H9 (cell line): ENCODE measurements at regions not wholly inside any gene's neighbourhood (a gene's known extent, or its start where the extent isn't known, plus 50 kb on each side); places are given as distances from the start of the nearest gene placed in this dataset.

Experiments used
- DNase-seq: peaks from one replicate; pipeline ENCODE4 v3.0.0-alpha.2; 2017
- H2AFZ ChIP-seq: one replicate; pipeline ENCODE4 v1.6.1; 2013; ENCODE audit warnings: mild to moderate bottlenecking, low read length, control low read depth, moderate library complexity
- H2AK5ac ChIP-seq: 2 replicates; pipeline ENCODE4 v1.6.1; 2013; ENCODE audit warnings: low read length, control low read depth, mixed read lengths; ENCODE audit not compliant: insufficient read length
- H2BK120ac ChIP-seq: one replicate; pipeline ENCODE4 v1.6.1; 2013; ENCODE audit warnings: low read depth, mild to moderate bottlenecking, low read length, control low read depth, inconsistent platforms; ENCODE audit not compliant: poor library complexity, severe bottlenecking
- H2BK12ac ChIP-seq: 2 replicates; pipeline ENCODE4 v1.6.1; 2013; ENCODE audit warnings: low read length, control low read depth, mixed read lengths, low read depth; ENCODE audit not compliant: insufficient read length
- H2BK15ac ChIP-seq: 2 replicates; pipeline ENCODE4 v1.6.1; 2013; ENCODE audit warnings: low read depth, low read length, control low read depth
- H2BK20ac ChIP-seq: one replicate; pipeline ENCODE4 v1.6.1; 2013; ENCODE audit warnings: low read depth, mild to moderate bottlenecking, low read length, control low read depth, inconsistent platforms; ENCODE audit not compliant: poor library complexity, severe bottlenecking
- H2BK5ac ChIP-seq: 2 replicates; pipeline ENCODE4 v1.6.1; 2013; ENCODE audit warnings: low read length, control low read depth, mixed read lengths; ENCODE audit not compliant: insufficient read length
- H3K14ac ChIP-seq: 2 replicates; pipeline ENCODE4 v1.6.1; 2013; ENCODE audit warnings: low read length, control low read depth; ENCODE audit not compliant: insufficient read depth
- H3K18ac ChIP-seq: 2 replicates; pipeline ENCODE4 v1.6.1; 2013; ENCODE audit warnings: low read depth, mild to moderate bottlenecking, mixed read lengths, low read length, control low read depth; ENCODE audit not compliant: insufficient read length
- H3K23ac ChIP-seq: 2 replicates; pipeline ENCODE4 v1.6.1; 2013; ENCODE audit warnings: low read length, control low read depth, mixed read lengths, low read depth; ENCODE audit not compliant: insufficient read length
- H3K23me2 ChIP-seq: 2 replicates; pipeline ENCODE4 v1.6.1; 2013; ENCODE audit warnings: low read depth, mild to moderate bottlenecking, mixed read lengths, low read length, control low read depth; ENCODE audit not compliant: insufficient read length, poor library complexity, severe bottlenecking
- H3K27ac ChIP-seq: 2 replicates; pipeline ENCODE4 v1.5.1; 2013; ENCODE audit warnings: low read length, control low read depth, mixed read lengths, low read depth; ENCODE audit not compliant: insufficient read length
- H3K27me3 ChIP-seq: 2 replicates; pipeline ENCODE4 v1.6.1; 2013; ENCODE audit warnings: low read length, control low read depth, inconsistent platforms; ENCODE audit not compliant: insufficient read depth
- H3K4ac ChIP-seq: 2 replicates; pipeline ENCODE4 v1.6.1; 2013; ENCODE audit warnings: low read depth, mild to moderate bottlenecking, control low read depth, inconsistent platforms, low read length, moderate library complexity
- H3K4me1 ChIP-seq: 2 replicates; pipeline ENCODE4 v1.6.1; 2013; ENCODE audit warnings: low read length, control low read depth, inconsistent platforms; ENCODE audit not compliant: insufficient read depth
- H3K4me2 ChIP-seq: 2 replicates; pipeline ENCODE4 v1.6.1; 2013; ENCODE audit warnings: low read length, control low read depth, mixed read lengths; ENCODE audit not compliant: insufficient read length, insufficient read depth
- H3K56ac ChIP-seq: 2 replicates; pipeline ENCODE4 v1.6.1; 2013; ENCODE audit warnings: low read depth, mild to moderate bottlenecking, mixed read lengths, low read length, control low read depth; ENCODE audit not compliant: insufficient read length
- H3K79me1 ChIP-seq: 2 replicates; pipeline ENCODE4 v1.6.1; 2013; ENCODE audit warnings: low read depth, mild to moderate bottlenecking, moderate library complexity, low read length, control low read depth, inconsistent platforms; ENCODE audit not compliant: insufficient read depth, poor library complexity, severe bottlenecking
- H3K79me2 ChIP-seq: 2 replicates; pipeline ENCODE4 v1.6.1; 2013; ENCODE audit warnings: low read length, control low read depth, inconsistent platforms; ENCODE audit not compliant: insufficient read depth
- H3K9ac ChIP-seq: 2 replicates; pipeline ENCODE4 v1.6.1; 2013; ENCODE audit warnings: low read length, control low read depth, mixed read lengths; ENCODE audit not compliant: insufficient read length; ENCODE audit errors: extremely low read depth
- H3K9me3 ChIP-seq: one replicate; pipeline ENCODE4 v1.6.1; 2013; ENCODE audit warnings: low read depth, low read length, inconsistent platforms; ENCODE audit not compliant: control insufficient read depth
- H3T11ph ChIP-seq: one replicate; pipeline ENCODE4 v1.6.1; 2013; ENCODE audit warnings: mild to moderate bottlenecking, low read length, control low read depth, inconsistent platforms
- H4K20me1 ChIP-seq: one replicate; pipeline ENCODE4 v1.6.1; 2013; ENCODE audit not compliant: control insufficient read depth, insufficient read length, insufficient read depth
- H4K5ac ChIP-seq: 2 replicates; pipeline ENCODE4 v1.6.1; 2013; ENCODE audit warnings: low read depth, mild to moderate bottlenecking, mixed read lengths, low read length, control low read depth; ENCODE audit not compliant: insufficient read length
- H4K8ac ChIP-seq: replicated peaks from 2 replicates; pipeline ENCODE4 v1.6.1; 2013; ENCODE audit warnings: low read length, control low read depth, mixed read lengths, low read depth; ENCODE audit not compliant: insufficient read length
- H4K91ac ChIP-seq: 2 replicates; pipeline ENCODE4 v1.6.1; 2013; ENCODE audit warnings: low read depth, mild to moderate bottlenecking, moderate library complexity, mixed read lengths, low read length, control low read depth; ENCODE audit not compliant: insufficient read length
- H3K27ac Mint-ChIP-seq, 3 experiments: 2 replicates in 2 of 3; 3 replicates in 1 of 3; pipeline ENCODE4 v1.8.0; 2020 to 2021; ENCODE audit warnings: mixed read lengths in 3 of 3, mild to moderate bottlenecking in 1 of 3, moderate library complexity in 1 of 3
- H3K27me3 Mint-ChIP-seq: 2 replicates; pipeline ENCODE4 v1.8.0; 2021; ENCODE audit warnings: low read depth, mild to moderate bottlenecking, moderate library complexity, mixed read lengths
- H3K36me3 Mint-ChIP-seq, 3 experiments: 2 replicates in 2 of 3; 3 replicates in 1 of 3; pipeline ENCODE4 v1.8.0; 2020 to 2021; ENCODE audit warnings: low read depth in 3 of 3, mixed read lengths in 3 of 3; ENCODE audit not compliant: insufficient read depth in 1 of 3
- H3K4me1 Mint-ChIP-seq, 2 experiments: 2 replicates each; pipeline ENCODE4 v1.8.0; 2020; ENCODE audit warnings: mixed read lengths in 2 of 2
- H3K4me3 Mint-ChIP-seq, 2 experiments: 2 replicates in 1 of 2; 3 replicates in 1 of 2; pipeline ENCODE4 v1.8.0; 2020 to 2021; ENCODE audit warnings: mild to moderate bottlenecking in 2 of 2, mixed read lengths in 2 of 2, moderate library complexity in 1 of 2
- H3K9me3 Mint-ChIP-seq, 2 experiments: 2 replicates in 1 of 2; 3 replicates in 1 of 2; pipeline ENCODE4 v1.8.0; 2020; ENCODE audit warnings: mild to moderate bottlenecking in 2 of 2, mixed read lengths in 2 of 2, moderate library complexity in 1 of 2
- WGBS: extraction: QIAGEN DNeasy Blood & Tissue Kit; methylation state at CpG from one replicate; pipeline ENCODE4 v1.1.7; 2013; ENCODE audit warnings: missing lambda C conversion rate, low lambda C conversion rate, mixed read lengths; ENCODE audit not compliant: insufficient read length; ENCODE audit errors: extremely low coverage; 5-methylcytosine and 5-hydroxymethylcytosine counted together
- TF ChIP-seq, protein P1 (sequence below): fragments of 200-600 bp; sonication (generic); conservative IDR thresholded peaks from 3 replicates; pipeline ENCODE4 v1.8.0; 2021; ENCODE audit warnings: antibody characterized with exemption, mild to moderate bottlenecking

DNA sequence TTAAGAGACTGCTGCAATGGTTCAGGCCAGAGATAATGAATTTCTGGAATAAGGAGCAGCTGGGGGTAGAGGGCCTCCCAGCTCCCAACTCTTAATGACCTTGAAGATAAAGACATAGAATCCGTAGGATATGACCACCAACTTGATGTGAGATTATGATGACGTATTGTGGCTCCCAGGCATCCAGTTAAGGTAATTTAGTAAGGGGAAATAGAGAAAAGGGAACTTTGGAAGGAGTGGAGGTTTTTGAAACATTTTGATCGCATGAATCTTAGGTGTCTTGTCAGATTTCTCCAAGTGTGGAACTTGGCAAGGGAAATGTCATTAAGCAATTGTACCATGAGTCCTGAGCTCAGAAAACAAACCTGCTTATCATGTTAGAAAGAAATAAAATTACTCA lies 277.3 kb upstream of the TANK start:
- DNase-seq, result no peak
- Histone ChIP-seq H3K18ac (no peak overlapping the region), H2BK20ac (no peak overlapping the region), H3K4ac (no peak overlapping the region), H4K91ac (no peak overlapping the region), H3K4me2 (no peak overlapping the region), H2BK15ac (no peak overlapping the region), H2BK5ac (no peak overlapping the region), H3K23ac (no peak overlapping the region), H4K5ac (no peak overlapping the region), H4K20me1 (no peaks in the 10 kb centered on the region), H3K9me3 (no peaks in the 10 kb centered on the region), H2AFZ (no peak overlapping the region), H3K56ac (no peak overlapping the region), H2AK5ac (no peak overlapping the region), H3K79me1 (no peaks in the 10 kb centered on the region), H3K23me2 (no peaks in the 10 kb centered on the region), H2BK120ac (no peak overlapping the region), H2BK12ac (no peak overlapping the region), H3K4me1 (no peaks in the 10 kb centered on the region), H3K9ac (no peak overlapping the region), H3K79me2 (no peaks in the 10 kb centered on the region), H3K27me3 (no peaks in the 10 kb centered on the region), H3K14ac (no peak overlapping the region), H3T11ph (no peak overlapping the region), H4K8ac (no peak overlapping the region), H3K27ac (no peak overlapping the region)
- TF ChIP-seq, protein P1, sequence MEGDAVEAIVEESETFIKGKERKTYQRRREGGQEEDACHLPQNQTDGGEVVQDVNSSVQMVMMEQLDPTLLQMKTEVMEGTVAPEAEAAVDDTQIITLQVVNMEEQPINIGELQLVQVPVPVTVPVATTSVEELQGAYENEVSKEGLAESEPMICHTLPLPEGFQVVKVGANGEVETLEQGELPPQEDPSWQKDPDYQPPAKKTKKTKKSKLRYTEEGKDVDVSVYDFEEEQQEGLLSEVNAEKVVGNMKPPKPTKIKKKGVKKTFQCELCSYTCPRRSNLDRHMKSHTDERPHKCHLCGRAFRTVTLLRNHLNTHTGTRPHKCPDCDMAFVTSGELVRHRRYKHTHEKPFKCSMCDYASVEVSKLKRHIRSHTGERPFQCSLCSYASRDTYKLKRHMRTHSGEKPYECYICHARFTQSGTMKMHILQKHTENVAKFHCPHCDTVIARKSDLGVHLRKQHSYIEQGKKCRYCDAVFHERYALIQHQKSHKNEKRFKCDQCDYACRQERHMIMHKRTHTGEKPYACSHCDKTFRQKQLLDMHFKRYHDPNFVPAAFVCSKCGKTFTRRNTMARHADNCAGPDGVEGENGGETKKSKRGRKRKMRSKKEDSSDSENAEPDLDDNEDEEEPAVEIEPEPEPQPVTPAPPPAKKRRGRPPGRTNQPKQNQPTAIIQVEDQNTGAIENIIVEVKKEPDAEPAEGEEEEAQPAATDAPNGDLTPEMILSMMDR, result no peak
- Mint-ChIP-seq H3K4me3 (no peak overlapping the region), H3K4me1 (no peaks in the 10 kb centered on the region), H3K9me3 (no peaks in the 10 kb centered on the region), H3K27me3 (no peaks in the 10 kb centered on the region), H3K36me3 (no peaks in the 10 kb centered on the region), H3K27ac (no peak overlapping the region)
- WGBS, result no CpG with 5 or more reads among the region's 3 CpGs
